HG02623 (cell line): ENCODE measurements at regions not wholly inside any gene's neighbourhood (a gene's known extent, or its start where the extent isn't known, plus 50 kb on each side); places are given as distances from the start of the nearest gene placed in this dataset.

ENCODE experiments used
- ATAC-seq: cut with Tn5 transposase; IDR thresholded peaks from one replicate; pipeline ENCODE4 v1.9.1; 2021; ENCODE audit warnings: moderate library complexity; ENCODE audit not compliant: unreplicated experiment

- ATAC-seq: no peak
Observed at GRCh38 chr1:221444346-221444745, 297.5 kb downstream of the DUSP10 start.

- no peak for ATAC-seq
Observed at GRCh38 chr1:221448585-221449175, 293.2 kb downstream of the DUSP10 start.

GRCh38 chr1:221449194-221449593 lies 292.7 kb downstream of the DUSP10 start:
- ATAC-seq: no peak

GRCh38 chr1:221449801-221450470 lies 292.0 kb downstream of the DUSP10 start:
- no peak for ATAC-seq

GRCh38 chr1:221451741-221452140 lies 290.1 kb downstream of the DUSP10 start:
- no peak for ATAC-seq

- ATAC-seq: no peak
Observed at GRCh38 chr1:221454096-221454495, 287.8 kb downstream of the DUSP10 start.

GRCh38 chr1:221456918-221457317 lies 285.0 kb downstream of the DUSP10 start:
- ATAC-seq: no peak

- no peak for ATAC-seq
Observed at GRCh38 chr1:221457685-221458446, 284.0 kb downstream of the DUSP10 start.

- no peak for ATAC-seq
Observed at GRCh38 chr1:221458447-221459156, 283.3 kb downstream of the DUSP10 start.

- ATAC-seq: no peak
Observed at GRCh38 chr1:221459558-221459957, 282.3 kb downstream of the DUSP10 start.

GRCh38 chr1:221462345-221462744 lies 279.5 kb downstream of the DUSP10 start:
- no peak for ATAC-seq

GRCh38 chr1:221468546-221468945 lies 273.3 kb downstream of the DUSP10 start:
- ATAC-seq: no peak

- no peak for ATAC-seq
Observed at GRCh38 chr1:221469476-221469875, 272.4 kb downstream of the DUSP10 start.

GRCh38 chr1:221470000-221470698 lies 271.7 kb downstream of the DUSP10 start:
- ATAC-seq: no peak

- ATAC-seq: no peak
Observed at GRCh38 chr1:221473411-221473810, 268.5 kb downstream of the DUSP10 start.

GRCh38 chr1:221477252-221477651 lies 264.6 kb downstream of the DUSP10 start:
- no peak for ATAC-seq

GRCh38 chr1:221478050-221478949 lies 263.6 kb downstream of the DUSP10 start:
- ATAC-seq: peak; percentile 95

- ATAC-seq: no peak
Observed at GRCh38 chr1:221487781-221488524, 253.9 kb downstream of the DUSP10 start.

GRCh38 chr1:221488550-221488949 lies 253.3 kb downstream of the DUSP10 start:
- ATAC-seq: no peak
